Effector memory CD4-positive, alpha-beta T cell (primary cell): ENCODE measurements at regions not wholly inside any gene's neighbourhood (a gene's known extent, or its start where the extent isn't known, plus 50 kb on each side); places are given as distances from the start of the nearest gene placed in this dataset.
"Not testable (repeated sequence)": the region's sequence is repeated elsewhere in the genome, so short reads cannot be mapped to it uniquely, and the experiment has no call there.

Experiments used
- DNase-seq, 3 donors: peaks; one replicate each; pipeline ENCODE4 v3.0.0-alpha.2; 2020
- H3K27ac ChIP-seq: 2 replicates; pipeline ENCODE4 v1.7.0; 2013; ENCODE audit warnings: mild to moderate bottlenecking, low read length, moderate library complexity; ENCODE audit not compliant: insufficient read depth, poor library complexity, severe bottlenecking
- H3K27me3 ChIP-seq: replicated peaks from 2 replicates; pipeline ENCODE4 v1.7.0; 2013; ENCODE audit warnings: mild to moderate bottlenecking, low read length; ENCODE audit not compliant: insufficient read depth, control insufficient read depth, poor library complexity, severe bottlenecking
- H3K36me3 ChIP-seq: 2 replicates; pipeline ENCODE4 v1.7.0; 2013; ENCODE audit warnings: mild to moderate bottlenecking, low read length, moderate library complexity; ENCODE audit not compliant: control insufficient read depth, insufficient read depth
- H3K4me1 ChIP-seq: 2 replicates; pipeline ENCODE4 v1.7.0; 2013; ENCODE audit warnings: low read length, mild to moderate bottlenecking; ENCODE audit not compliant: control insufficient read depth, insufficient read depth, poor library complexity, severe bottlenecking
- H3K4me3 ChIP-seq: 2 replicates; pipeline ENCODE4 v1.7.0; 2013; ENCODE audit warnings: low read length, low read depth, mild to moderate bottlenecking; ENCODE audit not compliant: insufficient read depth, poor library complexity, severe bottlenecking
- H3K9me3 ChIP-seq: 2 replicates; pipeline ENCODE4 v1.7.0; 2013; ENCODE audit warnings: mild to moderate bottlenecking, low read length, moderate library complexity; ENCODE audit not compliant: control insufficient read depth

DNA sequence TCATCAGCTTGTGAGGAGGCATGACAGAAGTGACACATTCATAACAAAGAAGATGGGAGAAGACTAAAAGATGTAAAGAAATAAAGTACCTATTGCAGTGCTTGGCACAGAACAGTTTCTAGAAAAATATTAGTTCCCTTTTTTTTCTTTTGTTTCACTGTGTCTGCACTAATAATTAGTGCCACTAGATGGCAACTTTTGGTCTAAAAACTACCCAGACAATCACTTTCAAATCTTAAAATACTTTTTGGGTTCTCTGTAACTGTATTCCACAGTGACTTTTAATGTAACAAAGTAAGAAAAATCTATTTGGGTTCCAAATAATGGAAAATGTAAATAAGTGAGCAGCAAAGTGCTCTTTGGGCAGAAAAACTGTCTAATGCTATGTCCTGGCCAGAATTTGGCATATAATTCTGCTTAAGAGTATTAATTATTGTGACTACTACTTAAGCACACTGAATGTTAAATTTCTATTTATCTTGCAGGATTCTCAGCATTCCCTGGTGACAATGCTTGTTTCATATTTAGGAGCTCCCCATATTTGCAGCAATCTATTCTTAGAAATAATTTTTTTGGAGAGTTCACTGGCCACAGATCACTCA, 134.8 kb upstream of the KIF5B start:
- Histone ChIP-seq H3K4me1 (no peaks in the 10 kb centered on the region), H3K4me3 (no peak overlapping the region), H3K27ac (no peak overlapping the region), H3K36me3 (no peaks in the 10 kb centered on the region), H3K27me3 (no peaks in the 10 kb centered on the region), H3K9me3 (no peaks in the 10 kb centered on the region)
- no peak for DNase-seq

- H3K27ac ChIP-seq, result no peak overlapping the region
- DNase-seq, result no peak
- no peaks in the 10 kb centered on the region for H3K4me1 ChIP-seq
Measured at GRCh38 chr10:32189400-32190084, 133.3 kb upstream of the KIF5B start.

GRCh38 chr10:32188601-32189000, 132.4 kb upstream of the KIF5B start:
- H3K27me3 ChIP-seq, H3K27ac ChIP-seq, DNase-seq, H3K9me3 ChIP-seq, H3K4me1 ChIP-seq, H3K4me3 ChIP-seq, H3K36me3 ChIP-seq: not testable (repeated sequence)

More at GRCh38 chr10:32189400-32190084, 133.3 kb upstream of the KIF5B start:
- H3K9me3 ChIP-seq, result no peaks in the 10 kb centered on the region
- no peak overlapping the region for H3K4me3 ChIP-seq
- no peaks in the 10 kb centered on the region for H3K27me3 ChIP-seq
- H3K36me3 ChIP-seq, result no peaks in the 10 kb centered on the region

DNA sequence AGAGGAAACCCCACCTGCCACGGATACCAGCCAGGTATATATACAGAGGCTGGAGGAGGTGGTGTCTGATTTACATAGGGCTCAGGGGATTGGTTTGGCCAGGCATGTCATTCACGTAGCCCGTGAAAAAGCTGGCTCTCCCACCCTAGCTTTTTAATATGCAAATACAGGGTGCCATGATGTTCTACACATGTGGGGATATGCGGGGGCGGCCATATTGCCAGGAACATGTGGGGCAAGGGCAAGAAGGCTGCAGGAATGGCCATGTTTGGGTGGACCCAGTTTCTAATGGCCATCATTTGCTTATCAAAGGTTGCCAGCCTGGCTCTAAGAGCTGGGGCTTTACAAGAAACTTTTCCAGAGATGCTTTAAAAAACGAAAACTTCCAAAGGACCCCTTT, 131.5 kb upstream of the KIF5B start:
- no peaks in the 10 kb centered on the region for H3K27me3 ChIP-seq

DNA sequence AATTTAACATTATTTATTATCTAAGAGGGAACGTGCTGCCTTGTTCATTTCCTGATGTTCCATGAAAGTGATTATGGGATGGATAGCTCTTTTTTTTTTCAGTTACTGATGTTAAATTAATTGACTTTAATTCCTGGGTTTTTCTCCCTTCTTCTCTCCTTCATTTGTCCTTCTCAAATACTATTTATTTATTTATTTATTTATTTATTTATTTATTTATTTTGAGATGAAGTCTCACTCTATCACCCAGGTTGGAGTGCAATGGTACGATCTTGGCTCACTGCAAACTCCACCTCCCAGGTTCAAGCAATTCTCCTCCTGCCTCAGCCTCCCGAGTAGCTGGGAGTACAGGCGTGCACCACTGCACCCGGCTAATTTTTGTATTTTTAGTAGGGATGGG, 127.4 kb upstream of the KIF5B start:
- H3K4me1 ChIP-seq, DNase-seq, H3K4me3 ChIP-seq, H3K36me3 ChIP-seq, H3K27ac ChIP-seq, H3K9me3 ChIP-seq, H3K27me3 ChIP-seq: not testable (repeated sequence)

More for the DNA sequence above, 131.5 kb upstream of the KIF5B start:
- H3K36me3 ChIP-seq, result no peaks in the 10 kb centered on the region
- H3K9me3 ChIP-seq, result no peaks in the 10 kb centered on the region
- DNase-seq, result no peak
- H3K4me1 ChIP-seq, result no peaks in the 10 kb centered on the region
- no peak overlapping the region for H3K4me3 ChIP-seq
- H3K27ac ChIP-seq, result no peak overlapping the region

DNA sequence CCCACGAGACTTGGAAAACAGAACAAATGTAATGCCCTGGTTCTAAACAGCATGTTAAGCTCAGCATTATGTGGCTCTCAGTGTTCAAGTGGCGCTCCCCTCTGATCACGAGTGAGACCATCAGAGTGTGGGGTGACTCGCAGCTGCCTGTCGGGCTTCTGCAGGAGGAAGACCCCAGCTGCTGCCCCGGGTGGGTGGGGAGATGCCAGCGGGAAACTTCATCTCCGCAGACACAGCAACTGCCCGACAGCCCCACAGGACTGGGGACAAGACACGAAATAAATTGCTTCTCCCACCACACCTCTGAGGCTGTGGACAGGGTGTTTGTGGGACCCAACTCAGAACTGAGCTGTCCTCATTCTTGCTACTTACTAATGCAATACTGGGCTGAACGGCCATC, 126.3 kb upstream of the KIF5B start:
- no peaks in the 10 kb centered on the region for H3K9me3 ChIP-seq
- H3K36me3 ChIP-seq, result no peaks in the 10 kb centered on the region
- no peak for DNase-seq
- no peaks in the 10 kb centered on the region for H3K27me3 ChIP-seq
- H3K4me3 ChIP-seq, result no peak overlapping the region
- no peak overlapping the region for H3K27ac ChIP-seq
- H3K4me1 ChIP-seq, result no peaks in the 10 kb centered on the region

DNA sequence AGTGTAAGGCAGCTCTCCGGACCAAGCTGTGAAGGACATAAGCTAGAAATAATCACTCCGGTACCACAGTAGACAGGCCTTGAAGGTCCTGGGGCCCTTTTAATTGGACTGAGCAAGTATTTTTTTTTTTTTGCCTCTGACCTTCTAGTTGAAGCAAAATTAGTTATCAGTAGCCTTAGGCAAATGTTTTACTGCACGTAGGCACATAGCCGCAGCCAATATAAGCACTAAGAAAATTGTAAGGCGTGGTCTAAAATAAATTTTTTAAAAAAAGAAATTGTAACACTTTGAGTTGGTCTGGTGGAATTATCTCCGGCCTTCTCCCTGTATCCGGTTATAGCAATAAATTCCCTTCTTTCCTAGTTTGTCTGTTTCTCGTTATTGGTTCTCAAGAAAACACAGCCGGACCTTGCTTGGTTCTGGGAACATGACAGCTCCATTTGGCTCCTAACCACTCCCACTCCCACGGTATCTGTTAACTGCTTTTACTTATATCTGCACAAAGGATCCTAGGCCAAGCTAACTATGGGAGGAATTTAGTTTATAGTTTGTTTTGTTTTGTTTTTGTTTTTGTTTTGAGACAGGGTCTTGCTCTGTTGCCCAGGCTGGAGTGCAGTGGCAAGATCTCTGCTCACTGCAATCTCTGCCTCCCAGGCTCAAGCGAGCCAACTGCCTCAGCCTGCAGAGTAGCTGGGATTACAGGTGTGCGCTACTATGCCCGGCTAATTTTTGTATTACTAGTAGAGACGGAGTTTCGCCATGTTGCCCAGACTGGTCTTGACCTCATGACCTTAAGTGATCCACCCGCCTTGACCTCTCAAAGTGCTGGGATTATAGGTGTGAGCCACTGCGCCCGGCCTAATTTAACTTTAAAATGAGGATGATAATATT, 124.4 kb upstream of the KIF5B start:
- Histone ChIP-seq H3K36me3 (no peaks in the 10 kb centered on the region), H3K27ac (no peak overlapping the region), H3K4me1 (no peaks in the 10 kb centered on the region), H3K27me3 (no peaks in the 10 kb centered on the region), H3K9me3 (no peaks in the 10 kb centered on the region), H3K4me3 (no peak overlapping the region)
- DNase-seq, result no peak

- H3K27me3 ChIP-seq, result no peaks in the 10 kb centered on the region
- no peak overlapping the region for H3K27ac ChIP-seq
- no peak overlapping the region for H3K4me3 ChIP-seq
- H3K4me1 ChIP-seq, result no peaks in the 10 kb centered on the region
- H3K9me3 ChIP-seq, result no peaks in the 10 kb centered on the region
- DNase-seq, result no peak
- H3K36me3 ChIP-seq, result no peaks in the 10 kb centered on the region
Measured at GRCh38 chr10:32179836-32180235, 123.6 kb upstream of the KIF5B start.

DNA sequence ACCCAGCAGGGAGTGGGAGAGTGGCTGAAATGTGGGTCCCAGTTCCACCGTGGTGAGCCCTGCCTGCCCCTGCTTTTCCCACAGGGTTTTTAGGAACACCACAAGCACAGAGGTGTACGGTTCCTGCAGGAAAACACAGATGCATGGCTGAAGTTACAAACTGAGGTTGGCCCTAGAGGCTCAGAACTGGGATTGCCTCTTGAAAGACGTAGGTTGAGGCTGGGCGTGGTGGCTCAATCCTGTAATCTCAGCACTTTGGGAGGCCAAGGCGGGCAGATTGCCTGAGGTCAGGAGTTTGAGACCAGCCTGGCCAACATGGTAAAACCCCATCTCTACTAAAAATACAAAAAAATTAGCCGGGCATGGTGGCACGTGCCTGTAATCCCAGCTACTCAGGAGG, 121.4 kb upstream of the KIF5B start:
- not testable (repeated sequence) for DNase-seq, H3K27me3 ChIP-seq, H3K36me3 ChIP-seq, H3K27ac ChIP-seq, H3K9me3 ChIP-seq, H3K4me1 ChIP-seq, H3K4me3 ChIP-seq

DNA sequence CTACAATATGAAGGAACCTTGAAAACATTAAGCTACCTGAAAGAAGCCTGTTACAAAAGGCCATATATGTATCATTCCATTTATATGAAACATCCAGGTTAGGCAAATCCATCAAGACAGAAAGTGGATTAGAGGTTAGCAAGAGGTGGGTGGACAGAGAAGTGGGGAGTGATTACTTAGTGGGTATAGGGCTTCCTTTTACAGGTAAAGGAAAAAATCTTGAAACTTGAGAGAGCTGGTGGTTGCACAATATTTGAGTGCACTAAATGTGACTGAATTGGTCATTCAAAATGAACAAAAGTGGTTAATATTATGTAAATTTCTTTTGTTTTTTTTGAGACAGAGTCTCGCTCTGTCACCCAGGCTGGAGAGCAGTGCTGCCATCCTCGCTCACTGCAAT, 119.4 kb upstream of the KIF5B start:
- H3K9me3 ChIP-seq, result no peaks in the 10 kb centered on the region
- H3K27ac ChIP-seq, result no peak overlapping the region
- H3K27me3 ChIP-seq, result no peaks in the 10 kb centered on the region
- H3K4me1 ChIP-seq, result no peaks in the 10 kb centered on the region
- DNase-seq, result no peak
- no peak overlapping the region for H3K4me3 ChIP-seq
- H3K36me3 ChIP-seq, result no peaks in the 10 kb centered on the region
